HEK293T (cell line): ENCODE measurements at regions not wholly inside any gene's neighbourhood (a gene's known extent, or its start where the extent isn't known, plus 50 kb on each side); places are given as distances from the start of the nearest gene placed in this dataset.
"Not testable (repeated sequence)": the region's sequence is repeated elsewhere in the genome, so short reads cannot be mapped to it uniquely, and the experiment has no call there.

Experiments used
- CTCF ChIA-PET: fragments of 350-600 bp; formaldehyde crosslinking; extraction: SDS; loops from one replicate; lab custom pipeline; 2021; ENCODE audit warnings: antibody characterized with exemption, inconsistent platforms; lab: Yijun Ruan, JAX
- POLR2A ChIA-PET: fragments of 350-600 bp; formaldehyde crosslinking; extraction: SDS; loops from one replicate; lab custom pipeline; 2020; ENCODE audit warnings: antibody characterized with exemption, inconsistent platforms; lab: Yijun Ruan, JAX
- DNase-seq: peaks from one replicate; pipeline ENCODE4 v3.0.0; 2012; ENCODE audit warnings: mixed read lengths; ENCODE audit errors: extremely low spot score
- ARNT ChIP-seq: fragments of 450-650 bp; IDR thresholded peaks from 2 replicates; pipeline ENCODE4 v1.6.1; 2017; ENCODE audit warnings: mild to moderate bottlenecking
- BHLHE40 ChIP-seq: fragments of 450-650 bp; IDR thresholded peaks from 2 replicates; pipeline ENCODE4 v1.6.1; 2016; ENCODE audit warnings: mild to moderate bottlenecking, moderate library complexity, borderline replicate concordance
- CTBP1 ChIP-seq: fragments of 450-650 bp; IDR thresholded peaks from 2 replicates; pipeline ENCODE4 v1.6.1; 2016; ENCODE audit warnings: borderline replicate concordance
- ELF4 ChIP-seq: fragments of 450-650 bp; IDR thresholded peaks from 2 replicates; pipeline ENCODE4 v1.6.1; 2017; ENCODE audit warnings: antibody characterized with exemption
- FOXA1 ChIP-seq: fragments of 450-650 bp; IDR thresholded peaks from 2 replicates; pipeline ENCODE4 v1.6.1; 2016; ENCODE audit warnings: mild to moderate bottlenecking
- FOXK2 ChIP-seq: fragments of 450-650 bp; IDR thresholded peaks from 2 replicates; pipeline ENCODE4 v1.6.1; 2016; ENCODE audit warnings: mild to moderate bottlenecking
- FOXM1 ChIP-seq: fragments of 450-650 bp; IDR thresholded peaks from 2 replicates; pipeline ENCODE4 v1.6.1; 2017; ENCODE audit warnings: mild to moderate bottlenecking, borderline replicate concordance
- HDGF ChIP-seq: fragments of 450-650 bp; IDR thresholded peaks from 2 replicates; pipeline ENCODE4 v1.6.1; 2017; ENCODE audit warnings: antibody characterized with exemption, borderline replicate concordance
- L3MBTL2 ChIP-seq: fragments of 450-650 bp; conservative IDR thresholded peaks from 2 replicates; pipeline ENCODE4 v1.6.1; 2016; ENCODE audit warnings: mild to moderate bottlenecking
- LEF1 ChIP-seq: fragments of 450-650 bp; IDR thresholded peaks from 2 replicates; pipeline ENCODE4 v1.6.1; 2017; ENCODE audit warnings: mild to moderate bottlenecking, borderline replicate concordance
- NFRKB ChIP-seq: fragments of 450-650 bp; IDR thresholded peaks from 2 replicates; pipeline ENCODE4 v1.6.1; 2016; ENCODE audit warnings: mild to moderate bottlenecking, moderate library complexity
- SP1 ChIP-seq: fragments of 450-650 bp; IDR thresholded peaks from 2 replicates; pipeline ENCODE4 v1.6.1; 2017
- SUZ12 ChIP-seq: fragments of 450-650 bp; IDR thresholded peaks from 2 replicates; pipeline ENCODE4 v1.6.1; 2016; ENCODE audit warnings: mild to moderate bottlenecking
- TARDBP ChIP-seq: fragments of 450-650 bp; IDR thresholded peaks from 2 replicates; pipeline ENCODE4 v1.6.1; 2016
- ZNF384 ChIP-seq: fragments of 450-650 bp; IDR thresholded peaks from 2 replicates; pipeline ENCODE4 v1.6.1; 2016
- TF ChIP-seq, protein P1 (sequence below): fragments of 450-650 bp; IDR thresholded peaks from 2 replicates; pipeline ENCODE4 v1.6.1; 2016

DNA sequence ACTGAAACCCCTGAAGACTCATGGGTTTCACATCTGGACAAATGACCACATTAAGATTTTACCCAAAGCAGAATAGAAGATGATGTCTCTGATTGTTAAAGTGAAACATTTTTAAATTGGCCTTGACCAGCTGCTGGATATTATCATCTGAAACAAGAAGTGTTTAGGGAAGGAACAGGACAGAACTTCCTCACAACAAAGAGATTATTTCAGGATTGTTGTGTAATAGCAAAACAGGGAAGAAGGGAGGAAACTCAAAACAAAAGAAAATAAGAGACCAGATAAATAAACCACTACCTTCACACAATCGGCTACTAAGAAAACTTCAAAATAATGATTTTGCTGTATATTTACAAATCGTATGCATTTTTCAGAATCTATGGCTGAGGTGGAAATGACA lies 319.2 kb upstream of the API5 start:
- CTCF ChIA-PET = no interaction called here
- POLR2A ChIA-PET = no interaction called here
- TF ChIP-seq FOXA1 (no peak), ELF4 (no peak), HDGF (no peak), SUZ12 (no peak), NFRKB (no peak), BHLHE40 (no peak), TARDBP (no peak), SP1 (no peak), ARNT (no peak)
- no peak for DNase-seq

DNA sequence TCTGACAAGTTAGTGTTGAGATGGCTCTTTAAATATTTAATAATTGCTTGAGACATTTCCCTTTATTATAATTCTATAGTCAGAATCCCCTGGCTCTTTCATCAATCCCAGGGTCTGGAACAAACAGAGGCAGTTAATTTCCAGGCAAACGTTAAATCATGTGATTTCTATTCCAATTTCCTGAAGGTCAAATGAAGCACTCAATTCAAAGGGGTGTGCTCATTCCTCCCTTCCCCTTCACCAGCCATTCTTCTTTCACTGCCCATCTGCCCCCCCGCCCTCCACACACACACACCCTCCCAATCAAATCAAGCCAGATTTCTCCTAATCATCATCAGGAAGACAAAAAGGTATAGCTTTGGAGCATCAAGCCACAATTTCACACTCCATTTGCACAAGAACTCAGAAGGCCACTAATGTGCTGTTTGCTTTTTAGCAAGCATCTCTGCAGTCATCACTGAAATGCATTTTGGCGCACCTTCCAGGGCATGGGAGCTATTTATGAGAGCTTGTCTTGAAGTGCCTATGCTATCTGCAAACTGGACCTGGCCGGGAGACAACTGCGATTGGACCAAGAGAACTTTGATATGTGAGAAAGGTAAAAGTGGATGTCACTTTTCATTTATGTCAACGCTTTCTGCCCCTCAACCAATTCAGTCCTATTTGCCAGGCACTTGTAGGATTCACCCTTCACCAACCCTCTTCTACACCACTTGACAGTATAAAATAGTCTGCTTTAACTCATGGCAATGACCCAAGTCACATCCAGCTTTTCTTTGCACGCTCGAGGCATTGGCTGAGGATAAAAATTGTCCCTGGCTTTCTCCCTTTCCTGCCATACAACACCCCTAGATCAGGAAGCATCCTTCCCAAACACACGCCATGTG lies 315.1 kb upstream of the API5 start:
- POLR2A ChIA-PET = no interaction called here
- CTCF ChIA-PET = no interaction called here
- no peak for DNase-seq
- TF ChIP-seq BHLHE40 (no peak), FOXM1 (no peak), NFRKB (no peak), ARNT (no peak), FOXA1 (no peak), LEF1 (no peak), CTBP1 (no peak), ELF4 (no peak), FOXK2 (no peak), L3MBTL2 (no peak), TARDBP (no peak)
- TF ChIP-seq, protein P1, sequence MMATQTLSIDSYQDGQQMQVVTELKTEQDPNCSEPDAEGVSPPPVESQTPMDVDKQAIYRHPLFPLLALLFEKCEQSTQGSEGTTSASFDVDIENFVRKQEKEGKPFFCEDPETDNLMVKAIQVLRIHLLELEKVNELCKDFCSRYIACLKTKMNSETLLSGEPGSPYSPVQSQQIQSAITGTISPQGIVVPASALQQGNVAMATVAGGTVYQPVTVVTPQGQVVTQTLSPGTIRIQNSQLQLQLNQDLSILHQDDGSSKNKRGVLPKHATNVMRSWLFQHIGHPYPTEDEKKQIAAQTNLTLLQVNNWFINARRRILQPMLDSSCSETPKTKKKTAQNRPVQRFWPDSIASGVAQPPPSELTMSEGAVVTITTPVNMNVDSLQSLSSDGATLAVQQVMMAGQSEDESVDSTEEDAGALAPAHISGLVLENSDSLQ = no peak

DNA sequence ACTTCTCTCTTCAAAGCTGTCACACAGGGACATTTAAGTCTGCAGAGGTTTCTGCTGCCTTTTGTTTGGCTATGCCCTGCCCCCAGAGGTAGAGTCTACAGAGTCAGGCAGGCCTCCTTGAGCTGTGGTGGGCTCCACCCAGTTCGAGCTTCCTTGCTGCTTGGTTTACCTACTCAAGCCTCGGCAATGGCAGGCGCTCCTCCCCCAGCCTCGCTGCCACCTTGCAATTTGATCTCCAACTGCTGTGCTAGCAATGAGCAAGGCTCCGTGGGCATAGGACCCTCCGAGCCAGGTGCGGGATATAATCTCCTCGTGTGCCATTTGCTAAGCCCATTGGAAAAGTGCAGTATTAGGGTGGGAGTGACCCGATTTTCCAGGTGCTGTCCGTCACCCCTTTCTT lies 306.9 kb upstream of the API5 start:
- CTCF ChIA-PET = not testable (repeated sequence)

DNA sequence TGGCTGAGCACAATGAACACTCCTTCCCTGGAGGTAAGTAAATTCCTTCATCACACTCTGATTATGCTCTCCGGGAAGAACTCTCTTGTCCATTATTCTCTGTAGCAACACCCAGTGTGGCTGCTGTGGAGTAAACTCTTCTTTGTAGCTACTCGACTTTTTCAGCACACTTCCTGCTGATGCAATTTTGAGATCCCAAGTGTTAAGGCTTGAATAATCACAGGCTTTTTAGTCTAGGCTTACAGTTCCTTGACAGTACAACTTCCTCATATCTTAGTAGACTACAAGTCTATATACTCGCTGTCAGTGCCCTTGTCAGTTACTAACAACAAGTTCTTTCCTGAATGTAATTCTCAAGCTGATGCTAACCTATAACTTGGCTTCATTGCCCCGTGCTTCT lies 301.8 kb upstream of the API5 start:
- no peak for DNase-seq
- TF ChIP-seq HDGF (no peak), BHLHE40 (no peak), LEF1 (no peak), SUZ12 (no peak), CTBP1 (no peak), ELF4 (no peak), FOXK2 (no peak), ZNF384 (no peak), FOXM1 (no peak)
- ChIA-PET CTCF (no interaction called here), POLR2A (no interaction called here)

More for the DNA sequence above, 306.9 kb upstream of the API5 start:
- POLR2A ChIA-PET, DNase-seq: not testable (repeated sequence)

DNA sequence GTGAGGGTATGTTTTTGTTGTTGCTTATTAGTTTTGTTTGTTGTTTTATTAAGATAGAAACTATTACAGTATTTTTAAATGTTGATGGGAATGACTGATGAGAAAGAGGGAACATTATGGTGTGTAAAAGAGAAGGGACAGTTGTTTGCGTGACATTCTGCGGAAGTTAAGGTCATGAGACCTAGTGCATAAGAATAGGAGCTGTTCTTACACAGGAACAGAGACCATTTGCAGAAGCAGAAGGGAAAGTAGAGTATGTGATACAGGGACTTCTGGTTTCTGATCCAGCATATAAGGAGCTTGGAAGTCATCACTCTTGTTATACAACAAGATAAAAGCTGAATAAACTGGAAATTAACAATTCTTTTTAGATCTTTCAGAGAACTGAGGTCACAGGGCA lies 299.2 kb upstream of the API5 start:
- POLR2A ChIA-PET = no interaction called here
- CTCF ChIA-PET = no interaction called here
- DNase-seq = no peak
- TF ChIP-seq ARNT = no peak
- TF ChIP-seq FOXK2 = no peak
- no peak for TF ChIP-seq NFRKB
- no peak for TF ChIP-seq ELF4
- TF ChIP-seq FOXM1 = no peak
- no peak for TF ChIP-seq SUZ12
- TF ChIP-seq LEF1 = no peak
- no peak for TF ChIP-seq FOXA1
- no peak for TF ChIP-seq BHLHE40
- TF ChIP-seq SP1 = no peak
- TF ChIP-seq, protein P1 = no peak
- TF ChIP-seq L3MBTL2 = no peak
- no peak for TF ChIP-seq CTBP1
- no peak for TF ChIP-seq TARDBP
- no peak for TF ChIP-seq HDGF
- no peak for TF ChIP-seq ZNF384

DNA sequence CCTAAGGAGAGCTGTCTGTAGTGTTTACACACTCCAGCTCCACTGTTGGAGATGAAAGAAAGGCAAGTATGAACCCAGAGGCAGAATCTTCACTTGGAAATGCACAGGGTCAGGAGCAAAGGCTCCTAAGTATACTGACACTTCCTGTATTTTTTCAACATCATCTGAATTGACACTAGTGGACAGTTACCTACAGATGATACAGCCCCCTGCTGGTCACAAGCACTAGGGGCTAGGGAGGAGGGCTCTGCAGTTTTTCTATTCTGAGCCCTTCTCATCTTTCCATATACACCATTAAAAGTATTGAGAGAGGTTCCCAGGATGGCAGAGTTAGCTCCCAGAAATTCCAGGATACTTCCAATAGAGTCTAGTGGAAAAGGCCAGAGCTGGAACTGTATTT lies 290.3 kb upstream of the API5 start:
- CTCF ChIA-PET = no interaction called here
- DNase-seq = no peak
- POLR2A ChIA-PET = no interaction called here
- no peak for TF ChIP-seq SUZ12
- TF ChIP-seq ELF4 = no peak
- no peak for TF ChIP-seq FOXA1

DNA sequence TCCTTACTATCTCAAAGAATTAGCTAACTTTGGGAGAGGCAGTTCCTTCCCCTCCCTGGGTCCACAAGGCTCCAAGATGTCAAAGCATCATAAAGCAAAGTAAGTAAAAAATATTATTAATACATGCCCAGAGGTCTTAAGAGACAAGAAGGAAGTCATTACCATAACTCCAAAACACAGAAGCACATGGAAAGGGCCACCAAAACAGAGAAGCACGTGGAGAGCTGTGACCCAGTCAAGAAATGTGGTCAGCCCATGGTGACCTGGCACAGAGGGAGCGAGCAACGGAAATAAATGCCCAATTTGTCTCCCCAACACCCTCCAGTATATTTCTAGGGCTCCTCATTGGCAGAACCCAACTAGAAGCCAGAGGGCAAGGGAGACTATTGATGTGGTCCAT lies 277.5 kb upstream of the API5 start:
- no peak for TF ChIP-seq NFRKB
- TF ChIP-seq, protein P1 = no peak
- TF ChIP-seq ARNT = no peak
- no peak for TF ChIP-seq ZNF384
- TF ChIP-seq FOXM1 = no peak
- no peak for TF ChIP-seq ELF4
- TF ChIP-seq FOXK2 = no peak
- no peak for TF ChIP-seq CTBP1
- no peak for TF ChIP-seq SP1
- no peak for TF ChIP-seq FOXA1
- TF ChIP-seq SUZ12 = no peak
- no peak for TF ChIP-seq L3MBTL2
- no peak for TF ChIP-seq BHLHE40
- TF ChIP-seq LEF1 = no peak
- TF ChIP-seq TARDBP = no peak
- no peak for TF ChIP-seq HDGF
- DNase-seq = no peak
- POLR2A ChIA-PET = no interaction called here
- CTCF ChIA-PET = no interaction called here
